ENCODE measurements at regions not wholly inside any gene's neighbourhood (a gene's known extent, or its start where the extent isn't known, plus 50 kb on each side); places are given as distances from the start of the nearest gene placed in this dataset.
A peak's percentile ranks its signal among the peaks of the same experiment; 100 is the strongest.

DNA sequence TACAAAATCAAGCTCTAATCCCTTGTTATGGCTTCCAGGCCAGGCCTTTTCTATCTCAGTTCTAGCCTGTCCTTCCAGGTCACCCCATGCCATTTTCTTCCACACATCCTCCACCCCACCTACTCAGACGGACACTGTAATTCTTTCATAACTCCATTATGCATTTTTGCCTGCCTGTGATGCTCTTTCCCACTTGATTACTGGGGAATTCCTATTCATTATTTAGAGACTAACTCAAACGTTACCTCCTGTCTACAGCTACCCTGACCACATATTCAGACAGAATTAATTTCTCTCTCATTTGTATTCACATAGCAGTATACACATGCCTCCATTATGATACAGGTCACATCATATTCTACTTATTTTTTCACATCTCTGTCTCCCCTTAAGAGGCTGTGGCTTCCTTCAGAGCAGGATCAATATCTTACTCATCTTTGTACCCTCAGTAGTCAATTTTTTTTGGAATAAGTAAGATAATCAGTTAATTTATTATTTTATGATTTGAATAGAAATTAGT, 156.5 kb upstream of the ZC3H12C start:
- Histone ChIP-seq H3K18ac (ENCODE audit: low read length) (no peak overlapping the region), H3K4me1 (ENCODE audit: control insufficient read depth, low read depth, low read length) (peaks cover 2% of the 10 kb centered on the region), H2AK5ac (ENCODE audit: low read length) (no peak overlapping the region), H4K8ac (ENCODE audit: low read depth, low read length) (no peak overlapping the region), H2BK5ac (ENCODE audit: low read length) (no peak overlapping the region), H3K79me2 (ENCODE audit: control insufficient read depth, insufficient read depth, low read length) (no peaks in the 10 kb centered on the region), H3K4me3 (ENCODE audit: low read length) (no peak overlapping the region), H3K27me3 (ENCODE audit: insufficient read depth, low read length, poor library complexity) (no peaks in the 10 kb centered on the region), H3K27ac (ENCODE audit: low read depth, low read length) (no peak overlapping the region), H3K4ac (ENCODE audit: low read depth, low read length) (no peak overlapping the region), H3K23ac (ENCODE audit: low read length) (no peak overlapping the region), H3K79me1 (ENCODE audit: low read length) (no peaks in the 10 kb centered on the region), H3K56ac (ENCODE audit: low read length) (no peak overlapping the region), H2BK15ac (replicated peaks; ENCODE audit: low read depth) (no peak overlapping the region), H3K9ac (ENCODE audit: low read length) (no peak overlapping the region), H4K5ac (ENCODE audit: low read length) (no peak overlapping the region), H3K36me3 (ENCODE audit: control insufficient read depth, insufficient read depth, low read length) (no peaks in the 10 kb centered on the region), H3K4me2 (ENCODE audit: low read length) (no peak overlapping the region), H2BK120ac (ENCODE audit: low read depth, low read length) (no peak overlapping the region)
- no peak for DNase-seq
- no CpG with 5 or more reads among the region's 2 CpGs for WGBS (ENCODE audit: extremely low coverage, insufficient coverage, low lambda C conversion rate)

GRCh38 chr11:109937968-109938367, 155.2 kb upstream of the ZC3H12C start:
- Histone ChIP-seq H3K36me3 (ENCODE audit: control insufficient read depth, insufficient read depth, low read length) (no peaks in the 10 kb centered on the region), H3K4ac (ENCODE audit: low read depth, low read length) (no peak overlapping the region), H3K79me1 (ENCODE audit: low read length) (no peaks in the 10 kb centered on the region), H3K27ac (ENCODE audit: low read depth, low read length) (no peak overlapping the region), H3K18ac (ENCODE audit: low read length) (no peak overlapping the region), H2BK120ac (ENCODE audit: low read depth, low read length) (no peak overlapping the region), H2BK5ac (ENCODE audit: low read length) (no peak overlapping the region), H3K23ac (ENCODE audit: low read length) (no peak overlapping the region), H2BK15ac (replicated peaks; ENCODE audit: low read depth) (no peak overlapping the region), H3K27me3 (ENCODE audit: insufficient read depth, low read length, poor library complexity) (no peaks in the 10 kb centered on the region), H3K4me2 (ENCODE audit: low read length) (no peak overlapping the region), H3K79me2 (ENCODE audit: control insufficient read depth, insufficient read depth, low read length) (no peaks in the 10 kb centered on the region), H3K56ac (ENCODE audit: low read length) (peak overlapping the region; percentile 51), H3K4me1 (ENCODE audit: control insufficient read depth, low read depth, low read length) (peaks cover 2% of the 10 kb centered on the region), H4K8ac (ENCODE audit: low read depth, low read length) (no peak overlapping the region), H3K4me3 (ENCODE audit: low read length) (no peak overlapping the region), H3K9ac (ENCODE audit: low read length) (no peak overlapping the region), H2AK5ac (ENCODE audit: low read length) (no peak overlapping the region), H4K5ac (ENCODE audit: low read length) (no peak overlapping the region)
- no peak for DNase-seq

- H2BK5ac ChIP-seq (ENCODE audit: low read length): no peak overlapping the region
- H4K8ac ChIP-seq (ENCODE audit: low read depth, low read length): no peak overlapping the region
- H3K36me3 ChIP-seq (ENCODE audit: control insufficient read depth, insufficient read depth, low read length): no peaks in the 10 kb centered on the region
- H4K5ac ChIP-seq (ENCODE audit: low read length): no peak overlapping the region
- H3K27ac ChIP-seq (ENCODE audit: low read depth, low read length): no peak overlapping the region
- H3K27me3 ChIP-seq (ENCODE audit: insufficient read depth, low read length, poor library complexity): no peaks in the 10 kb centered on the region
- no peaks in the 10 kb centered on the region for H3K79me2 ChIP-seq (ENCODE audit: control insufficient read depth, insufficient read depth, low read length)
- no CpG with 5 or more reads among the region's 1 CpG for WGBS (ENCODE audit: extremely low coverage, insufficient coverage, low lambda C conversion rate)
- H3K4me1 ChIP-seq (ENCODE audit: control insufficient read depth, low read depth, low read length): peaks cover 2% of the 10 kb centered on the region
- no peaks in the 10 kb centered on the region for H3K79me1 ChIP-seq (ENCODE audit: low read length)
- H3K9ac ChIP-seq (ENCODE audit: low read length): no peak overlapping the region
- H3K4me2 ChIP-seq (ENCODE audit: low read length): no peak overlapping the region
- no peak overlapping the region for H3K4me3 ChIP-seq (ENCODE audit: low read length)
- H2BK120ac ChIP-seq (ENCODE audit: low read depth, low read length): no peak overlapping the region
- H3K23ac ChIP-seq (ENCODE audit: low read length): no peak overlapping the region
- no peak overlapping the region for H3K56ac ChIP-seq (ENCODE audit: low read length)
- DNase-seq: peak; percentile 85
- no peak overlapping the region for H3K18ac ChIP-seq (ENCODE audit: low read length)
- H3K4ac ChIP-seq (ENCODE audit: low read depth, low read length): no peak overlapping the region
- H2BK15ac ChIP-seq (replicated peaks; ENCODE audit: low read depth): no peak overlapping the region
- H2AK5ac ChIP-seq (ENCODE audit: low read length): no peak overlapping the region
These were observed 153.9 kb upstream of the ZC3H12C start for GRCh38 chr11:109939166-109939810.

DNA sequence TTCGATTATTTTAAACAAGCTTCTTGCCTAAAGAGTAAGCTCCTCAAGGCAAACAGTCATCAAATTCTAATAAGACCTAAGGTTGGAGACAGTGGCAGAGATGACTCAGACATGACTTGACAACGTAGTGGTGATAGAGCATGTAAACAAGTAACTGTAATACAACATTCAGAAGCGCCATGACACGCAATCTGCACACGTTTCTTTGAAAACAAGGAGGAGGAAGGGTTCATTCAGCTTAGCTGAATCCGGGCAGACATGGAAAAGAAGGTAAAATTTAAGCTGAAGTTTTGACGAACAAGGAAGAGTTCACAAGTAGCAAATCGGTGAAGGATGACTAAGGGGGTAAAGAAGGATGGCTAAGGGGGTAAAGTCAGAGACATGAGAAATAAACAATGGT, 152.4 kb upstream of the ZC3H12C start:
- H3K18ac ChIP-seq (ENCODE audit: low read length): no peak overlapping the region
- DNase-seq: peak; percentile 19
- H4K8ac ChIP-seq (ENCODE audit: low read depth, low read length): no peak overlapping the region
- H3K56ac ChIP-seq (ENCODE audit: low read length): no peak overlapping the region
- H3K23ac ChIP-seq (ENCODE audit: low read length): no peak overlapping the region
- no peak overlapping the region for H3K9ac ChIP-seq (ENCODE audit: low read length)
- no peak overlapping the region for H2BK15ac ChIP-seq (replicated peaks; ENCODE audit: low read depth)
- H2AK5ac ChIP-seq (ENCODE audit: low read length): no peak overlapping the region
- no peaks in the 10 kb centered on the region for H3K79me2 ChIP-seq (ENCODE audit: control insufficient read depth, insufficient read depth, low read length)
- H3K36me3 ChIP-seq (ENCODE audit: control insufficient read depth, insufficient read depth, low read length): no peaks in the 10 kb centered on the region
- no CpG with 5 or more reads among the region's 8 CpGs for whole genome bisulfite sequencing (ENCODE audit: extremely low coverage, insufficient coverage, low lambda C conversion rate)
- peaks cover 2% of the 10 kb centered on the region for H3K4me1 ChIP-seq (ENCODE audit: control insufficient read depth, low read depth, low read length)
- H2BK120ac ChIP-seq (ENCODE audit: low read depth, low read length): no peak overlapping the region
- no peak overlapping the region for H4K5ac ChIP-seq (ENCODE audit: low read length)
- H3K4me3 ChIP-seq (ENCODE audit: low read length): no peak overlapping the region
- H3K79me1 ChIP-seq (ENCODE audit: low read length): no peaks in the 10 kb centered on the region
- no peak overlapping the region for H3K27ac ChIP-seq (ENCODE audit: low read depth, low read length)
- no peak overlapping the region for H3K4me2 ChIP-seq (ENCODE audit: low read length)
- no peak overlapping the region for H2BK5ac ChIP-seq (ENCODE audit: low read length)
- no peaks in the 10 kb centered on the region for H3K27me3 ChIP-seq (ENCODE audit: insufficient read depth, low read length, poor library complexity)
- no peak overlapping the region for H3K4ac ChIP-seq (ENCODE audit: low read depth, low read length)

DNA sequence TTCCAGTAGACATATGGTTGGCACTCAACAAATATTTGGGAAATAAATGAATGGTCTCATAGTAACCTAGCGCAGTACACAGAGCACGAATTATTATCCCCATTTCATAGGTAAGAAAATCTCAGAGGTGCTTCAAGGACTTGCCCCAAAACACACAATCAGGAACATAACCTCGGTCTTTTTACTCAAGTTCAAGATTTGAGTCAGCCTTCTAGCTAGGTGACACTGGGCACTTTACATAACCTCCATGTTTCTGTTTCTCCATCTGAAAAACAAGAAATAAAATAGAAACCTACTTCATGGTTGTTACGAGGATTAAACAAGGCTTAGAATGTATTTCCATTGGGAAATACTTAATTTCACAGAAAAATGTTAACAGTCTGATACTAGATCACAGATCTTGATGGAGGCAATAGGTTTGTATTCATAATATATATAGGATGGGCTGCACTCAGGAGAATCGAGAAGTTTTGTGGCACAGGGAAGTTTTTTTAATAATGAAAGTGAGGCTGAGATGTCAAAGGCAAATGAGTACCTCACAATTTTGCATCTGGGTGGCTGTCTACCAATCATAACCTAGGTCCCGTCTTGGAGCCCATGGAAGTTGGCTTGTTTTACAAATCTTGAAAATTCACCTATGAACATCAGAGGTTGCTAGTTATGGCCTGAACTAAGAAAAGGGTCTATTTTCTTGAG, 147.4 kb upstream of the ZC3H12C start:
- Histone ChIP-seq H3K79me2 (ENCODE audit: control insufficient read depth, insufficient read depth, low read length) (no peaks in the 10 kb centered on the region), H3K4me3 (ENCODE audit: low read length) (no peak overlapping the region), H3K18ac (ENCODE audit: low read length) (no peak overlapping the region), H2AK5ac (ENCODE audit: low read length) (no peak overlapping the region), H2BK120ac (ENCODE audit: low read depth, low read length) (no peak overlapping the region), H4K5ac (ENCODE audit: low read length) (no peak overlapping the region), H3K27ac (ENCODE audit: low read depth, low read length) (no peak overlapping the region), H3K36me3 (ENCODE audit: control insufficient read depth, insufficient read depth, low read length) (no peaks in the 10 kb centered on the region), H2BK15ac (replicated peaks; ENCODE audit: low read depth) (no peak overlapping the region), H3K56ac (ENCODE audit: low read length) (no peak overlapping the region), H3K4ac (ENCODE audit: low read depth, low read length) (no peak overlapping the region), H4K8ac (ENCODE audit: low read depth, low read length) (no peak overlapping the region), H3K79me1 (ENCODE audit: low read length) (no peaks in the 10 kb centered on the region), H3K23ac (ENCODE audit: low read length) (no peak overlapping the region), H3K4me1 (ENCODE audit: control insufficient read depth, low read depth, low read length) (no peaks in the 10 kb centered on the region), H3K27me3 (ENCODE audit: insufficient read depth, low read length, poor library complexity) (no peaks in the 10 kb centered on the region), H3K9ac (ENCODE audit: low read length) (no peak overlapping the region), H3K4me2 (ENCODE audit: low read length) (no peak overlapping the region), H2BK5ac (ENCODE audit: low read length) (no peak overlapping the region)
- no peak for DNase-seq
- WGBS (ENCODE audit: extremely low coverage, insufficient coverage, low lambda C conversion rate): no CpG with 5 or more reads among the region's 6 CpGs

Data from mesendoderm (in vitro differentiated cells).